ENCODE measurements at regions not wholly inside any gene's neighbourhood (a gene's known extent, or its start where the extent isn't known, plus 50 kb on each side); places are given as distances from the start of the nearest gene placed in this dataset.
"Not testable (repeated sequence)": the region's sequence is repeated elsewhere in the genome, so short reads cannot be mapped to it uniquely, and the experiment has no call there.

GRCh38 chr1:166629946-166630345 is 209.3 kb upstream of the POGK start:
- DNase-seq: no peak

GRCh38 chr1:166630369-166630768 is 208.9 kb upstream of the POGK start:
- DNase-seq: no peak

GRCh38 chr1:166638137-166638536 is 201.1 kb upstream of the POGK start:
- no peak for DNase-seq

- not testable (repeated sequence) for DNase-seq
Observed at GRCh38 chr1:166657228-166657627, 182.0 kb upstream of the POGK start.

GRCh38 chr1:166666790-166667189 is 172.5 kb upstream of the POGK start:
- not testable (repeated sequence) for DNase-seq

- DNase-seq: not testable (repeated sequence)
Observed at GRCh38 chr1:166667600-166667999, 171.7 kb upstream of the POGK start.

GRCh38 chr1:166671627-166672026 is 167.6 kb upstream of the POGK start:
- DNase-seq: no peak

- DNase-seq: no peak
Observed at GRCh38 chr1:166673722-166674121, 165.6 kb upstream of the POGK start.

GRCh38 chr1:166675213-166675612 is 164.1 kb upstream of the POGK start:
- DNase-seq: no peak

- DNase-seq: no peak
Observed at GRCh38 chr1:166676981-166677380, 162.3 kb upstream of the POGK start.

- no peak for DNase-seq
Observed at GRCh38 chr1:166679369-166679768, 159.9 kb upstream of the POGK start.

GRCh38 chr1:166682588-166682987 is 156.7 kb upstream of the POGK start:
- DNase-seq: no peak

GRCh38 chr1:166684669-166685068 is 154.6 kb upstream of the POGK start:
- not testable (repeated sequence) for DNase-seq

- no peak for DNase-seq
Observed at GRCh38 chr1:166685200-166685599, 154.1 kb upstream of the POGK start.

- DNase-seq: not testable (repeated sequence)
Observed at GRCh38 chr1:166685891-166686290, 153.4 kb upstream of the POGK start.

GRCh38 chr1:166690596-166690995 is 148.7 kb upstream of the POGK start:
- not testable (repeated sequence) for DNase-seq

- no peak for DNase-seq
Observed at GRCh38 chr1:166691476-166691875, 147.8 kb upstream of the POGK start.

GRCh38 chr1:166692346-166692745 is 146.9 kb upstream of the POGK start:
- DNase-seq: no peak

- DNase-seq: no peak
Observed at GRCh38 chr1:166693158-166693557, 146.1 kb upstream of the POGK start.

- no peak for DNase-seq
Observed at GRCh38 chr1:166693673-166694297, 145.5 kb upstream of the POGK start.

GRCh38 chr1:166695115-166695514 is 144.2 kb upstream of the POGK start:
- no peak for DNase-seq

- DNase-seq: not testable (repeated sequence)
Observed at GRCh38 chr1:166695834-166696233, 143.4 kb upstream of the POGK start.

GRCh38 chr1:166698771-166699170 is 140.5 kb upstream of the POGK start:
- DNase-seq: no peak

- no peak for DNase-seq
Observed at GRCh38 chr1:166699613-166700012, 139.7 kb upstream of the POGK start.

GRCh38 chr1:166700696-166701095 is 138.6 kb upstream of the POGK start:
- no peak for DNase-seq
